HT1080 (cell line): ENCODE measurements at regions not wholly inside any gene's neighbourhood (a gene's known extent, or its start where the extent isn't known, plus 50 kb on each side); places are given as distances from the start of the nearest gene placed in this dataset. TPM values are rescaled to one million over a fixed set of nuclear protein-coding genes. Genes with fewer than 3 reads are reported as not detected.

Source experiments
- DNase-seq: peaks from one replicate; pipeline ENCODE4 v3.0.0-alpha.2; 2015; ENCODE audit warnings: low read depth
- small RNA-seq: library from RNA; depleted of rRNA; stranded (forward); fragments of <200 nt; gene quantifications from one replicate; pipeline ENCODE3, GENCODE V24; 2014

- no peak for DNase-seq
Observed at GRCh38 chr9:88920645-88921044, 70.6 kb upstream of the S1PR3 start.

- DNase-seq = no peak
Observed at GRCh38 chr9:88922091-88922490, 69.2 kb upstream of the S1PR3 start.

- DNase-seq = no peak
Observed at GRCh38 chr9:88923092-88923491, 68.2 kb upstream of the S1PR3 start.

DNA sequence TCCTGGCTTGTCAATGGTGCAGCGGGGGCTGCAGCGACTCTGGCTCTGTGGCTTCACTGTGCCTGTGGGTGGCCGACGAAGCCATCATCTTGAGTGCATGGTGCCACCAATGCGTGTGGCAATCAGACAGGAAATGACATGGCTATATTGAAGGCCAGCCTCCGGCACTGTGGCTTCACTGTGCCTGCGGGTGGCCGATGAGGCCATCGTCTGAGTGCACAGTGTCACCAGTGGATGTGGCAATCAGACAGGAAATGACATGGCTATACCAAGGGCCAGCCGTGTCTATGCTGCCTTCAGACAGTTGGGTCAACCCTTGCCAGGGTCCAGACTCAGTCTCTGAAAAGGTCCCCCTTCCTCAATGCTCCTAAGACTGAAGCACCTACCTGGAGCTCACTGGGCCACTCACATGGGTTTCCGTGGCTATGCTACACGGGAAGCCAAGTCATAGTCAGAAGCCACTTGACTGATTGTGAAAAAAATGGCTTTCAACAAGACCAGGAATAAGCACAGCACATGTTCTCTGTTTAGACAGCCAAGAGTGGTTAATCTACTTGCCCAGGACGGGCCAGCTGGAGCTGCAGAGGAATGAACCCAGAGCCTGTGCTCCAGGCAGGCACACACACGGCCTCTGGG, 67.5 kb upstream of the S1PR3 start:
- no peak for DNase-seq

- DNase-seq = no peak
Observed at GRCh38 chr9:88925481-88925880, 65.8 kb upstream of the S1PR3 start.

- DNase-seq = no peak
Observed at GRCh38 chr9:88926781-88927505, 64.3 kb upstream of the S1PR3 start.

GRCh38 chr9:88927510-88927909, 63.8 kb upstream of the S1PR3 start:
- no peak for DNase-seq

DNA sequence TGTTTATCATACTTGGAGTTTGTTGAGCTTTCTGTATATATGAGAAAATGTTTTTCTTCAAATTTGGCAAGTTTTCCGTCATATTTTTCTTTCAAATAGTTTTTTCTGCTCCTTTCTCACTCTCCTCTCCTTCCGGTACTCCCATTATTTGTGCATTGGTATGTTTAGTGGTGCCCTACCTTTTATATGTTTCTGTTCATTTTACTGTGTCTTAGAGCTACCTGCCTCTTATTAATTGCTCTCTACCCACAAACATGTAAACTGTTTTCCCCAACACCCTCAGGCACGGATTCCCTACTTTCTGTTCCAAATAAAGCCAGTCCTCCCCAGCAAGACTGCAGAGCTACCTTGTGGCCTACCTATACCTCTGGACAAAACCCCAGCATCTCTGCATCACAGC, 60.6 kb upstream of the S1PR3 start:
- no peak for DNase-seq

DNA sequence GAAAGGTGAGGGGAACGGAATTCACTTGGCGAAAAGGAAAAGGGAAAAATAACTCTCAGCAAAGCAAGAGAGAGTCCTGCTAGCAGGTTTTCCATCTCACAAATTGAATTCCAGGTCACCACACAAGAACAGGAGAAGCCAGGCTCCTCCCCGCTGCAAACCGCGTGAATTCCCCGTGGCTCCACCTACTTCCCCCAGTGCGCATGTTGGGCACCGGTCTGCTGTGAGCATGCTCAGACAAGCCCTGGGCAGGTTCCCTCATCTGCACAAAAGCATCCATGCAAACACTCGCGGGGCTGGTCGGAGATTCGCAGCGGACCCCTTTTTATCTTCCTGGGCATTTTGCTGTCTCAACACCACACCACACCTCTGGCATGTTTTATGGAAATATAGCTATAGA, 58.5 kb upstream of the S1PR3 start:
- DNase-seq = peak; percentile 78

GRCh38 chr9:88933607-88934379, 57.5 kb upstream of the S1PR3 start:
- no peak for DNase-seq

GRCh38 chr9:88934876-88935535, 56.3 kb upstream of the S1PR3 start:
- no peak for DNase-seq

DNA sequence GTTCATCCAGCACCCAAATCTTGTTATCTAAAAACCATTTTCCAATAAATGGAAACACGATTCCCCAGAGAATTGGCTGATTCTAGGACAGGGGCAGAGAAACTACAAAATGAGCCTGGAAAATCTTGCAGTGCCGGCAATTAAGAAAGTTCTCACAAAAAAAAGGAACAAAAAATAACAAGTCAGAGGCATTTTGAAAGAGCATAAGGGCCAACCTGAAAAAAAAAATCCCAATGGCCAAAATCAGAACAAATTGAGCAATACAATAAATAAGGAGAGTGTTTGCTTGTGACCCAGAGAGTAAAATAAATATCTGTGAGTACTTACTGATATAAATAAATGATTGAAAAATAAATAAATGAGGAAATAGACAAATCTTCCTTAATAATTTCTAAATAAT, 55.1 kb upstream of the S1PR3 start:
- no peak for DNase-seq

DNA sequence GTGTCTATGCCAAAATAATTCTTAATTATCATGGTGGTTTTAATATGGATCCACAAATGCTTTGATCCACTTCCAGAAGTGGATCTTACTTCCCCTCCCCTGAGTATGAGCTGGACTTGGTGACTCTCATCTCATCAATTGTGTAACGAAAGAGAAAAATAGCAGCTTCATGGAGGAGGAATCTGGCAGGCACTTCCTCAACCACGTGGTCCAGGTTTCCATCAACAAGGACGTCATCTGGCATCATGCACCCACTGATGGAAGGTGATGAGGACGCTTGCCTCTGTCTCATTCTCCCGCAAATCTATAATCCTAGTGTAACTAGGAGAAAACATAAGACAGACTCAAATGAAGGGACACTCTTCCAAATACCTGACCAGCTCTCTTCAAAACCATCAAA, 54.6 kb upstream of the S1PR3 start:
- DNase-seq = no peak

DNA sequence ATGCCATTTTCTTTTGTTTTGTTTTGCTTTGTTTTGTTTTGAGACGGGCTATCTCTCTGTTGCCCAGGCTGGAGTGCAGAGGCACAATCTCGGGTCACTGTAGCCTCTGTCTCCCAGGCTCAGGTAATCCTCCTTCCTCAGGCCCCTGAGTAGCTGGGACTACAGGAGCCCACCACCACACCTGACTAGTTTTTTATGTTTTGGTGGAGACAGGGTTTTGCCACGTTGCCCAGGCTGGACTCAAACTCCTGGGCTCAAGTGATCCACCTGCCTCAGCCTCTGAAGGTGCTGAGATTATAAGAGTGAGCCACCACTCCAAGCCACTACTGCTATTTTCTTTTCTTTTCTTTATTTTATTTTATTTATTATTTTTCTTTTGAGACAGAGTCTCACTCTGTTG, 54.0 kb upstream of the S1PR3 start:
- DNase-seq = no peak

DNA sequence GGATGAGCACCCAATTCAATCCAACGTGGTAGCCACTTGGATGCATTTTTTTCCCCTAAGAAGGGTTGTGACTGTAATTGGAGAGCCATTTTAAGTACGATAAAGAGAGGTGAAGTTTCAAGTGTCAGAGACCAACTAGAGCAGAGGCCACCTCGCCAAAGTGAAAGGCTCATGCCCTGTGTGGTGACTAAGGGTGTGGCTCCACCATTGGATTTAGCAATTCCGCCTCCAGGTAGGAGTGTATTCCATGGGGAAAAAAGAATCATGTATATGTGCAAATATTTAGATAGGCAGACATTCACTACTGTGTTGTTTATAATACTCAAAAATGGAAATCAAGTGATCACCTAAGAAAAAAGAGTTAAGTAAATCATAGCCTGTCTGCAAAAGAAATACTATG, 53.1 kb upstream of the S1PR3 start:
- no peak for DNase-seq

Small RNA genes lying in the stretch of these regions (small RNA-seq; reads per million reads assigned to genes)
- gene MIR4289 = not detected
